GM10266 (cell line): ENCODE measurements at regions not wholly inside any gene's neighbourhood (a gene's known extent, or its start where the extent isn't known, plus 50 kb on each side); places are given as distances from the start of the nearest gene placed in this dataset.

ENCODE experiments used
- DNase-seq: peaks from one replicate; pipeline ENCODE4 v3.0.0; 2012; ENCODE audit errors: extremely low spot score
- CTCF ChIP-seq: IDR thresholded peaks from 2 replicates; pipeline ENCODE4 v1.5.1; 2012; ENCODE audit warnings: mild to moderate bottlenecking, low read depth; ENCODE audit not compliant: control insufficient read depth, insufficient read depth; ENCODE audit errors: missing control alignments

GRCh38 chr1:9435854-9436640, 103.2 kb upstream of the SLC25A33 start:
- DNase-seq, result no peak
- TF ChIP-seq CTCF, result no peak

- TF ChIP-seq CTCF, result no peak
- no peak for DNase-seq
Measured at GRCh38 chr1:9437961-9438430, 101.3 kb upstream of the SLC25A33 start.

- no peak for TF ChIP-seq CTCF
- no peak for DNase-seq
Measured at GRCh38 chr1:9438431-9439073, 100.7 kb upstream of the SLC25A33 start.

- no peak for TF ChIP-seq CTCF
- DNase-seq, result no peak
Measured at GRCh38 chr1:9439074-9439761, 100.0 kb upstream of the SLC25A33 start.

GRCh38 chr1:9440261-9440660, 99.0 kb upstream of the SLC25A33 start:
- DNase-seq, result no peak
- TF ChIP-seq CTCF, result no peak

GRCh38 chr1:9440763-9441194, 98.5 kb upstream of the SLC25A33 start:
- no peak for DNase-seq
- TF ChIP-seq CTCF, result no peak

GRCh38 chr1:9441451-9442133, 97.7 kb upstream of the SLC25A33 start:
- no peak for DNase-seq
- no peak for TF ChIP-seq CTCF
